VCaP (cell line): ENCODE measurements at regions not wholly inside any gene's neighbourhood (a gene's known extent, or its start where the extent isn't known, plus 50 kb on each side); places are given as distances from the start of the nearest gene placed in this dataset.

Experiments used
- H3K27ac ChIP-seq: fragments of 450-650 bp; 2 replicates; pipeline ENCODE4 v1.5.1; 2017
- TF ChIP-seq, protein P1 (sequence below): fragments of 450-650 bp; conservative IDR thresholded peaks from 2 replicates; pipeline ENCODE4 v1.5.1; 2017; ENCODE audit warnings: mild to moderate bottlenecking, moderate library complexity

DNA sequence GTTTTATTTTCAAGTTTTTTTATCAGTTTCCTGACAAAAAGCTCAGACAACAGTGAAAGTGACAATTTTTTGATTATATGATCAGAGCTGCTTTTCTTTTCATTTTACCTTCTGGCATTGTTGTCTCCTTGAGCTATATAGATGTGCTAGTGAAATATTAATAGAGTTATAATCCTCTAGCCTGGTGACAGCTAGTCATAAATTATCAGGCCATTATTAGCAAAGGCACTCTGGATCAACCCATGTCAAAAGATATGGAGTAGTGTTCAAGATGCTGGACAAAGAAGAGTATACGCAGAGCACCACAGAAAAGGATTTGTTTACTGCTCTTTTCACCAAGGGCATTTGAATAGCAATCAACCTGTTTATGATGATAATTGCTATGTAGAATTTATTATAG, 1230.1 kb downstream of the HACE1 start:
- TF ChIP-seq, protein P1, sequence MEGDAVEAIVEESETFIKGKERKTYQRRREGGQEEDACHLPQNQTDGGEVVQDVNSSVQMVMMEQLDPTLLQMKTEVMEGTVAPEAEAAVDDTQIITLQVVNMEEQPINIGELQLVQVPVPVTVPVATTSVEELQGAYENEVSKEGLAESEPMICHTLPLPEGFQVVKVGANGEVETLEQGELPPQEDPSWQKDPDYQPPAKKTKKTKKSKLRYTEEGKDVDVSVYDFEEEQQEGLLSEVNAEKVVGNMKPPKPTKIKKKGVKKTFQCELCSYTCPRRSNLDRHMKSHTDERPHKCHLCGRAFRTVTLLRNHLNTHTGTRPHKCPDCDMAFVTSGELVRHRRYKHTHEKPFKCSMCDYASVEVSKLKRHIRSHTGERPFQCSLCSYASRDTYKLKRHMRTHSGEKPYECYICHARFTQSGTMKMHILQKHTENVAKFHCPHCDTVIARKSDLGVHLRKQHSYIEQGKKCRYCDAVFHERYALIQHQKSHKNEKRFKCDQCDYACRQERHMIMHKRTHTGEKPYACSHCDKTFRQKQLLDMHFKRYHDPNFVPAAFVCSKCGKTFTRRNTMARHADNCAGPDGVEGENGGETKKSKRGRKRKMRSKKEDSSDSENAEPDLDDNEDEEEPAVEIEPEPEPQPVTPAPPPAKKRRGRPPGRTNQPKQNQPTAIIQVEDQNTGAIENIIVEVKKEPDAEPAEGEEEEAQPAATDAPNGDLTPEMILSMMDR: no peak

DNA sequence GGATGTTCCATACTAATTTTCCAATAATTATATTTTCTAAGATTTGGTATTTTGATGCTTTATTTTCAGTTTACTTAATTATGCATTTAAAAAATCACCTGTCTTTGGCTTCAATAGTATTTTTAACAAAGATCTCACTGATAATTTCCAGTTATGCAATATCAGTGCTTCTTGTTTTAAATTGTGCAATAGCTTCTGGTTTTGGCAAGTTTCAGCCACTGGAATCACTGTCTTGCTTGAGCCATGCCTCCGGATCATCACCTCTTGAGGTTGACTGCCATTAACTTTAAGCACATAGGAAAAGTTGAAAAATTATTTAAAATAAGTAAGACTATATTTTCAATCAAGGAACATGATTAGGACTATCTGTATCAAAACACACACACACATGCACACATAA, 1242.1 kb downstream of the HACE1 start:
- TF ChIP-seq, protein P1: no peak
- no peak overlapping the region for H3K27ac ChIP-seq

More for the DNA sequence above, 1230.1 kb downstream of the HACE1 start:
- no peak overlapping the region for H3K27ac ChIP-seq

DNA sequence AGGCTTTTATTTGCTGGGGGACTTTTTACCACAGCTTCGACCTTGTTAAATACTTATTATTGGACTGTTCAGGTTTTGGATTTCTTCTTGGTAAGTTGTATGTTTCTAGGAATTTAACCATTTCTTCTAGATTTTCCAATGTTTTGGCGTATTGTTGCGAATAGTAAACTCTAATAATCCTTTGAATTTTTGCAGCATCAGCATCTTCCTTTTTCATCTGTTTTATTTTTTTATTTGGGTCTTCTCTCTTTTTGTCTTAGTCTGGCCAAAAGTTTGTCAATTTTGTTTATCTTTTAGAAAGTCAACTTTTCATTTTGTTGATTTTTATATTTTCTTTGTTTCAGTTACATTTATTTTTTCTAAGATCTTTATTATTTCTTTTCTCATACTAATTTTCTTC, 1272.0 kb downstream of the HACE1 start:
- H3K27ac ChIP-seq: no peak overlapping the region
- TF ChIP-seq, protein P1: no peak

DNA sequence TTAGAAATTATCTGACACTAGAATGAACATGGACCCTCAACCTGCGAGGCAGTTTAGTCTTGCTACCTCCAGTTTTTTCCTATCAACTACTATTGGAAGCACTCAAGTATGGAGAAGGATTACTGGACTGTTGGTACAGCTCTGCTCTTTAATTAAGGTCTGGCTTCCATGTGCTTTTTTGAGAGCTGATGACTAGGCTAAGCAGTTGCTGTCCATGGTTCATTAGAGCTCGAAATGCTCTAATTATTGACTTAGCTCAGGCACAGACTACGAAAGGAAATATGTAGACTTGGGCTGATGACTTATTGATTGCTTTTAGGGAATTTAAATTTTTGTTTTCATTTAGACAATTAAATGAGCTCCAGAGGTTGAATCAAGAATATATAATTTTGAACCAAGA, 1281.6 kb downstream of the HACE1 start:
- TF ChIP-seq, protein P1: no peak

DNA sequence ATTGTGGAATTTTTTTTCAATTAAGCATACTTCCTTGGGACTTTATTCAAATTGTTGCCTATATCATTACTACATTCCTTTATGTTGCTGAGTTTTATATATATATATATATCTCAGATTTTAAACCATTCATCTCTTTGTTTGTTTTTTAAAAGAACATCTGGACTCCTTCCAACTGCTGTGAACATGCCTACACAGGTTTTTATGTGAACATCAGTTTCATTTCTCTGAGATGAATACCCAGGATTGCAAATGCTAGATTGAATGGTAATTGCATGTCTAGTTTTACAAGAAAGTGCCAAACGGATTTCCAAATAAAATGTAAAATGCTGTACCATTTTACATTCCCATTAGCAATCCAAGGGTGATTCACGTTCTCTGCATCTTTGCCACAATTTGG, 1289.3 kb downstream of the HACE1 start:
- TF ChIP-seq, protein P1: no peak
- no peak overlapping the region for H3K27ac ChIP-seq

More for the DNA sequence above, 1281.6 kb downstream of the HACE1 start:
- no peak overlapping the region for H3K27ac ChIP-seq

DNA sequence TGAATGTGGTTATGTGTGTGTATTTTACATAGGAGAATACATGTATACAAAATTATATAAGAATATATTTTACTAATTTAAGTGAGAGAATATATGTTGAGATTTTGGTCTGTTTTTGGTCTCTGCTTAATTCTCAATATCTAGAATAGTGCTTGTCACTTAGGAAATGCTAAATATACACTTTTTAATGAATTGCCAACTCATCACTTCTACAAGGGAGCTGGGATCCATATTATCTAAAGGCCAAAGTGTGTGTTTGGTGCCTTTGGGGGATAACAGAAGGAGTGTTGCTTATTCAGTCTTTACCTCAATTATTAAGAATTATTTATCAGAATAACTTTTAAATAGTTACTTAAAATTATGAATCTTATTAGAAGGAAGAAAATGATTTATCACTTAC, 1304.8 kb downstream of the HACE1 start:
- no peak overlapping the region for H3K27ac ChIP-seq

DNA sequence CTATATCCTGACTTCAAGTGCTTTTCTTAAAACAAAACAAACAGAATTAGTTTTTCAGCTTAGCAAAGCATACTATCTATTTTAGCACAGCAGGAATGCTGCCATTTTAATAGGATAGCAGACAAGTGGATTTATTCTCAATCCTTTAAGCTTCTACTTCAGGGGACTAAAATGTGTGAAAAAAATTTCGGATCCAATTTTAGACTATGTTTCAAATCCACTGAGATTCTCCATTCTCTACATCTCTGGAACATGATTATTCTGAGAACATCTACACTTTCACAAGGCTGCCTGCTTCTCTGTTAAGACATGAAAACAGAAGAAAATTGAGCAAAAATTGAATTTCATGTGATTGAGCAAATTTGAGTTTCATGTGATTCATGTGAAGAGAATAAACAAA, 1321.3 kb downstream of the HACE1 start:
- no peak overlapping the region for H3K27ac ChIP-seq
- TF ChIP-seq, protein P1: no peak

More for the DNA sequence above, 1304.8 kb downstream of the HACE1 start:
- TF ChIP-seq, protein P1: no peak
